ENCODE measurements at regions not wholly inside any gene's neighbourhood (a gene's known extent, or its start where the extent isn't known, plus 50 kb on each side); places are given as distances from the start of the nearest gene placed in this dataset.

DNA sequence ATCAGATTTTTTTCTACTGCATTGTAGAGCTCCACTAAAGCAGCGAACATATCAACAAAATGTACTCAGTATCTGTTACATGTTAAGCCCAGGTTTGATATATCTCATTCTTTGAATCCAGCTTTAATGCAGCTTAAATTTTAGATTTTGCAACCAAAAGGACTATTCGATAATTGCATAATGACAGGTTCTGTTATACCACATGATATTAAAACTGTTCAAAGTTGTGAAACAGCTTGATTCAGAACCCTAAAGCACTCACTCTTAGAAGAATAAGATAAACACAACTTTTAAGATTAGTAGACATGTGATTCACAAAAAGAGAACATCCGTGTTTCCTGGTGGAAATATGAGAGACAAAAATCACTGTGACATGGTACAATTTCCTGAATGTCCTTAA lies 427.9 kb downstream of the CDH11 start:
- TF ChIP-seq POLR2AphosphoS5 (IDR thresholded peaks at IDR 0.05) (no peak), POLR2A (IDR thresholded peaks at IDR 0.05) (no peak)
- TF ChIP-seq, protein P1, sequence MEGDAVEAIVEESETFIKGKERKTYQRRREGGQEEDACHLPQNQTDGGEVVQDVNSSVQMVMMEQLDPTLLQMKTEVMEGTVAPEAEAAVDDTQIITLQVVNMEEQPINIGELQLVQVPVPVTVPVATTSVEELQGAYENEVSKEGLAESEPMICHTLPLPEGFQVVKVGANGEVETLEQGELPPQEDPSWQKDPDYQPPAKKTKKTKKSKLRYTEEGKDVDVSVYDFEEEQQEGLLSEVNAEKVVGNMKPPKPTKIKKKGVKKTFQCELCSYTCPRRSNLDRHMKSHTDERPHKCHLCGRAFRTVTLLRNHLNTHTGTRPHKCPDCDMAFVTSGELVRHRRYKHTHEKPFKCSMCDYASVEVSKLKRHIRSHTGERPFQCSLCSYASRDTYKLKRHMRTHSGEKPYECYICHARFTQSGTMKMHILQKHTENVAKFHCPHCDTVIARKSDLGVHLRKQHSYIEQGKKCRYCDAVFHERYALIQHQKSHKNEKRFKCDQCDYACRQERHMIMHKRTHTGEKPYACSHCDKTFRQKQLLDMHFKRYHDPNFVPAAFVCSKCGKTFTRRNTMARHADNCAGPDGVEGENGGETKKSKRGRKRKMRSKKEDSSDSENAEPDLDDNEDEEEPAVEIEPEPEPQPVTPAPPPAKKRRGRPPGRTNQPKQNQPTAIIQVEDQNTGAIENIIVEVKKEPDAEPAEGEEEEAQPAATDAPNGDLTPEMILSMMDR (IDR thresholded peaks at IDR 0.05) = no peak

All from prostate gland (tissue), 2 donors.